ENCODE measurements at regions not wholly inside any gene's neighbourhood (a gene's known extent, or its start where the extent isn't known, plus 50 kb on each side); places are given as distances from the start of the nearest gene placed in this dataset.

DNA sequence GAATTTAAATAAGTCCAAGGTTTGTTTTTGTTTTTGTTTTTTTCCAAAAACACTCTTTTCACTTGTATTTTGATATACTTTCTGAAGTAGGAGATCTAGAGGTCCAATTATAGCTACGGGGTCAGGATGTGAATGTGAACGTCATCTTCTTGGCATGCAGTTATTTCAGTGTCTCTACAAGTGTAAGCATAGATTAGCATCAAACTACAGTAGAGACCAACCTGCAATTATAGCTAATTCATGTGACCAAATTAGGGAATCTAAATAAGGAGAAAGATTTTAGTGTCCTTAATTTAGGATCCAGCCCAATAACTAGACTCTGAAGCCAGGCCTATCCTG is 107.3 kb upstream of the PALMD start:
- POLR2A ChIA-PET, result no interaction called here
- no peak for DNase-seq (ENCODE audit: extremely low spot score)
- CTCF ChIA-PET, result no interaction called here
- TF ChIP-seq ELF4 (IDR thresholded peaks at IDR 0.05) (no peak), NFRKB (IDR thresholded peaks at IDR 0.05) (no peak), ZNF384 (IDR thresholded peaks at IDR 0.05) (no peak), SUZ12 (IDR thresholded peaks at IDR 0.05) (no peak), BHLHE40 (IDR thresholded peaks at IDR 0.05; ENCODE audit: borderline replicate concordance) (no peak), L3MBTL2 (conservative IDR thresholded peaks at IDR 0.05) (no peak), FOXA1 (IDR thresholded peaks at IDR 0.05) (no peak), LEF1 (IDR thresholded peaks at IDR 0.05; ENCODE audit: borderline replicate concordance) (no peak), FOXM1 (IDR thresholded peaks at IDR 0.05; ENCODE audit: borderline replicate concordance) (no peak)

DNA sequence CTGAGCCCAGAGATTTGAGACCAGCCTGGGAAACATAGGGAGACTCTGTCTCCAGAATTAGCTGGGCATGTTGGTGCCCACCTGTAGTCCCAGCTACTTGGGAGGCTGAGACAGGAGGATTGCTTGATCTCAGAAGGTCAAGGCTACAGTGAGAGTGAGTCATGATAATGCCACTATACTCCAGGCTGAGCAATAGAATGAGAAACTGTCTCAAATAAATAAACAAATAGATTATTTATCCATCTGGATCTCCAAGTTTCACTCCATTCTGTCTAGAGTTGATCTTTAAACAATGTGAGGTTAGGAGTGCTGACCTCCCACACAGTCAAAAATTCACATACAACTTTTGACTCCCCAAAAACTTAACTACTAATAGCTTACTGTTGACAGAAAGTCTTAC is 106.8 kb upstream of the PALMD start:
- TF ChIP-seq LEF1 (IDR thresholded peaks at IDR 0.05; ENCODE audit: borderline replicate concordance), result no peak
- no peak for TF ChIP-seq L3MBTL2 (conservative IDR thresholded peaks at IDR 0.05)
- no peak for TF ChIP-seq TARDBP (IDR thresholded peaks at IDR 0.05)
- TF ChIP-seq BHLHE40 (IDR thresholded peaks at IDR 0.05; ENCODE audit: borderline replicate concordance), result no peak
- TF ChIP-seq ARNT (IDR thresholded peaks at IDR 0.05), result no peak
- no peak for TF ChIP-seq SP1 (IDR thresholded peaks at IDR 0.05)
- TF ChIP-seq FOXM1 (IDR thresholded peaks at IDR 0.05; ENCODE audit: borderline replicate concordance), result no peak
- TF ChIP-seq HDGF (IDR thresholded peaks at IDR 0.05; ENCODE audit: borderline replicate concordance), result no peak
- TF ChIP-seq SUZ12 (IDR thresholded peaks at IDR 0.05), result no peak
- TF ChIP-seq NFRKB (IDR thresholded peaks at IDR 0.05), result no peak
- no peak for TF ChIP-seq ELF4 (IDR thresholded peaks at IDR 0.05)
- TF ChIP-seq ZNF384 (IDR thresholded peaks at IDR 0.05), result no peak
- no peak for TF ChIP-seq FOXK2 (IDR thresholded peaks at IDR 0.05)
- no peak for TF ChIP-seq FOXA1 (IDR thresholded peaks at IDR 0.05)
- TF ChIP-seq CTBP1 (IDR thresholded peaks at IDR 0.05; ENCODE audit: borderline replicate concordance), result no peak
- POLR2A ChIA-PET, result no interaction called here
- CTCF ChIA-PET, result no interaction called here
- DNase-seq (ENCODE audit: extremely low spot score), result no peak

- ChIA-PET POLR2A (no interaction called here), CTCF (no interaction called here)
- no peak for DNase-seq (ENCODE audit: extremely low spot score)
Measured at GRCh38 chr1:99540744-99541143, 105.2 kb upstream of the PALMD start.

DNA sequence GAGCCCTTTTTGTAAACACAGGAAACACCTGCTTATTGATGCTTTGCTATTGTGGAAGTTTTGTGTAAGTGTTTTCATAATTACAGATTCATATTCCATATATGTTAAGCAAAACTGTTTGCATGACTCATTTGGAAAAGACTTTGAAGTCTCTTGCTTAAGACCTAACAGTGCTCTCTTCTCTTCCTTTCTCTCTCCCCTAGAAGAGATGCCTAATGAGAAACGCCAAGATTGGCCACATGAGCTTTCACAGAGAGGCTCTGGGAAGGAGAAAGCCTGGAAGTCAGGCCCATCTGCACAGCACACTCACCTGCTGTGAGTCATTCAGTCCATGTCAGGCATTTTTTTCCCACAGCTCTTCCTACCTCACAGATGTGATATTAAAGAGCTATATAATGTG is 101.6 kb upstream of the PALMD start:
- TF ChIP-seq NFRKB (IDR thresholded peaks at IDR 0.05), result no peak
- CTCF ChIA-PET, result no interaction called here
- DNase-seq (ENCODE audit: extremely low spot score), result no peak
- POLR2A ChIA-PET, result no interaction called here

More at GRCh38 chr1:99540744-99541143, 105.2 kb upstream of the PALMD start:
- TF ChIP-seq ARNT (IDR thresholded peaks at IDR 0.05) (no peak), SUZ12 (IDR thresholded peaks at IDR 0.05) (no peak), BHLHE40 (IDR thresholded peaks at IDR 0.05; ENCODE audit: borderline replicate concordance) (no peak), ELF4 (IDR thresholded peaks at IDR 0.05) (no peak), ZNF384 (IDR thresholded peaks at IDR 0.05) (no peak), NFRKB (IDR thresholded peaks at IDR 0.05) (no peak), FOXA1 (IDR thresholded peaks at IDR 0.05) (no peak), FOXM1 (IDR thresholded peaks at IDR 0.05; ENCODE audit: borderline replicate concordance) (no peak), LEF1 (IDR thresholded peaks at IDR 0.05; ENCODE audit: borderline replicate concordance) (no peak), FOXK2 (IDR thresholded peaks at IDR 0.05) (no peak), L3MBTL2 (conservative IDR thresholded peaks at IDR 0.05) (no peak)
- TF ChIP-seq, protein P1, sequence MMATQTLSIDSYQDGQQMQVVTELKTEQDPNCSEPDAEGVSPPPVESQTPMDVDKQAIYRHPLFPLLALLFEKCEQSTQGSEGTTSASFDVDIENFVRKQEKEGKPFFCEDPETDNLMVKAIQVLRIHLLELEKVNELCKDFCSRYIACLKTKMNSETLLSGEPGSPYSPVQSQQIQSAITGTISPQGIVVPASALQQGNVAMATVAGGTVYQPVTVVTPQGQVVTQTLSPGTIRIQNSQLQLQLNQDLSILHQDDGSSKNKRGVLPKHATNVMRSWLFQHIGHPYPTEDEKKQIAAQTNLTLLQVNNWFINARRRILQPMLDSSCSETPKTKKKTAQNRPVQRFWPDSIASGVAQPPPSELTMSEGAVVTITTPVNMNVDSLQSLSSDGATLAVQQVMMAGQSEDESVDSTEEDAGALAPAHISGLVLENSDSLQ (IDR thresholded peaks at IDR 0.05), result no peak

DNA sequence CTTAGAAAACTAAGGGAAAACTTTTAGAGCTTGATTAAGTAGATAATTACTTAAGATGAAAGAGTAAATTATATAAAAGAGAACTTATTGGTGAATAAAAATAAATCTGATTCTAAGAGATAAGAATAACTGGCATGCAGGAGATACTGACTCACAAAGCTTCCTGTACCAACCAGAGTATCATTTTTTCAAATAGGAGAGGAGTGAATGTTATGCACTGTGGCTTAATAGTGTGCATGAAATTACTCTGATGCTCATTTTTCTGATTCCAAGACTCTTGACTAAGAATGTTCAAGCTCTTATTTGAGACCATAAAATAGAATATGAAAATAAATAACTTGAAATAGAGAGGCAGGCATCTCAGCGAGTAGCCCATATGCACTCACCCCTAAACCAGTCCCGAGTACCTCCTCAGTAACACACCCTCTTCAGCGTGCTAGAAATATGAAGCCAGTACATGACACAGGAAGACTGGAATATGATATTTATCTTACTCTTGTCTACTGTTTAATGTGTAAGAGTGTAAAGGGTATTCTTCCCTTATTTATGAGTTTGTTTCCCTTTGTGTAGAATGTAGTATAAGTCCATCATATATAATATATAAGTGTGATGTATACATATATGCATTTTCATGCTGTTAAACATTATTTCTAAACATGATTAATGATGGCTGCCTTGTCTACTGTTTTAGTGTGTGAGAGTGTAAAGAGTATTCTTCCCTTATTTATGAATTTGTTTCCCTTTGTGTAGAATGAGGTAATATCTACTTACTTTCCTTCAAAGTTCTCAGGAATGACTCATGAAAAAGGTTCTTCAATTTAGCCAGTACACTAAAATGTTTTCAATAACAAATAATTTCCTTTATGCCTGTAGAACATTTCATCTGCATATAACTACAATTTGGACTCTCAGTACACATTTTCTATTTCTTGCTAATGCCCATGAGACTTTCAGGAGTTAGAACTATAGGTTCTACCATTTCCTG is 99.2 kb upstream of the PALMD start:
- CTCF ChIA-PET, result no interaction called here

DNA sequence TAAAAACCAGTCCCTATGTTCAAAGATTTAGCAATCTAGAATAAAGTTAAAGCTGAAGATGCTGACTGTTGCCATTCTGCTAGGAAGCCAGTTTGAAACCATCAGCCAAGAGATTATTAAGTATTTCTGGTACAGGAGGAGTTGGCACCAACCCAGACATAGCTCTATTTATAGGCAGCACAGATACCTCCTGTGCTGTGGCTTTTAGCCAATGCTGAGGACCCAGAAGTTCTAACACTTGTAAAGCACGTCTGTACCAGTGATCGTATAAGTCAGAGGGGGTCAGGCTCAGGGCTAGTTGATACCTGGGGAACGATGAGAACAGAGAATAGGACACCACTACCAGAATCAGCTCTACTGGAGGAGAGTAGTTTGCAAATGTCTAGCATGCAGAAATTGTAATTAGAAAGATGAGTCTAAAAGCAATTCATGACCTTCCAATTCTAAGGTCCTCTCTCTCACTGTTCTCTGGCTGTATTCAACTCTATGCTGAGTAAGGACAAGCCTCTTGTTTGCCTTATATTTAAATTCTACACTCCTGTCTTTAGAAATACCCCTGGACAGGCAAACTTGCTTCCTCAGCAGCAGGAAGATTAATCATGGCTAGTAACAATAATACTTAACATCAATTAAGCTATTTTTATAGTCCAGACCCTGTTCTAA is 96.8 kb upstream of the PALMD start:
- no peak for TF ChIP-seq SUZ12 (IDR thresholded peaks at IDR 0.05)
- no peak for DNase-seq (ENCODE audit: extremely low spot score)
- CTCF ChIA-PET, result interaction anchor here (0.9 kb wide), 1 partner anchor 11 kb away, joined by 3 read pairs; no protein-coding TSS in a partner anchor
- POLR2A ChIA-PET, result no interaction called here

More for the DNA sequence above, 99.2 kb upstream of the PALMD start:
- no peak for DNase-seq (ENCODE audit: extremely low spot score)
- TF ChIP-seq SP1 (IDR thresholded peaks at IDR 0.05) (no peak), ELF4 (IDR thresholded peaks at IDR 0.05) (no peak), FOXA1 (IDR thresholded peaks at IDR 0.05) (no peak), BHLHE40 (IDR thresholded peaks at IDR 0.05; ENCODE audit: borderline replicate concordance) (no peak), HDGF (IDR thresholded peaks at IDR 0.05; ENCODE audit: borderline replicate concordance) (no peak), ZNF384 (IDR thresholded peaks at IDR 0.05) (no peak), TARDBP (IDR thresholded peaks at IDR 0.05) (no peak), FOXM1 (IDR thresholded peaks at IDR 0.05; ENCODE audit: borderline replicate concordance) (no peak), CTBP1 (IDR thresholded peaks at IDR 0.05; ENCODE audit: borderline replicate concordance) (no peak), FOXK2 (IDR thresholded peaks at IDR 0.05) (no peak), SUZ12 (IDR thresholded peaks at IDR 0.05) (no peak), LEF1 (IDR thresholded peaks at IDR 0.05; ENCODE audit: borderline replicate concordance) (no peak), NFRKB (IDR thresholded peaks at IDR 0.05) (no peak), L3MBTL2 (conservative IDR thresholded peaks at IDR 0.05) (no peak), ARNT (IDR thresholded peaks at IDR 0.05) (no peak)
- TF ChIP-seq, protein P1 (IDR thresholded peaks at IDR 0.05), result no peak
- POLR2A ChIA-PET, result no interaction called here
